ENCODE measurements at regions not wholly inside any gene's neighbourhood (a gene's known extent, or its start where the extent isn't known, plus 50 kb on each side); places are given as distances from the start of the nearest gene placed in this dataset.

DNA sequence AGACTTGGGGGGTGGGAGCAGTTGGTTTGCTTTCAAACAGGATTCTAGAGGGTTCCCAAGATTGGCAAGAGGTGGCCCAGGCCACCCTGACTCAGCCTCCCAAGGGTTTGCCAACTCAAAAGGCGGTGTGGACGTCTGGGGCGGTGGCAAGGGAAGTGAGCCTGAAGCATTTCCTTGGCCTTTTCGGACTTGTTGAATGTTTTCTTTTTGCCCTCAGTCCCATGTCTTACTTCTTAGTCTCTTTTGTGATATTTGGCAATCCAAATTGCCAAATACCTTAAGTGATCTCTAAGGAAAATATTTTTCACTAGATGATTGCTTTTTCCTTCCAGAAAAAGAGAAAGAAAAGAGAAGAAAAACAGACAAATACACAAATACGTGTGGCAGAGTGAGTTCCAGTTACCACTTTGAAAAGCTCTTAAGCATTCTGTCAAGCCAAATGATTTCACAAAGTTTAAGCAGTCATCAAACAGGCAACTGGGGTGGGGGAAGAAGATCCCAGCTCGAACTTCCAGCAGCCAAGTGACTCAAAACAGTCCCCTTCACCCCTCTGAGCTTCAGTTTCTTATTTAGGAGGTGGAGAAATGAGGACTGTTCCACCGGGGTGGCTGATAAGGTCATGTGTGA lies 374.6 kb upstream of the USP24 start:
- TF ChIP-seq, protein P1, sequence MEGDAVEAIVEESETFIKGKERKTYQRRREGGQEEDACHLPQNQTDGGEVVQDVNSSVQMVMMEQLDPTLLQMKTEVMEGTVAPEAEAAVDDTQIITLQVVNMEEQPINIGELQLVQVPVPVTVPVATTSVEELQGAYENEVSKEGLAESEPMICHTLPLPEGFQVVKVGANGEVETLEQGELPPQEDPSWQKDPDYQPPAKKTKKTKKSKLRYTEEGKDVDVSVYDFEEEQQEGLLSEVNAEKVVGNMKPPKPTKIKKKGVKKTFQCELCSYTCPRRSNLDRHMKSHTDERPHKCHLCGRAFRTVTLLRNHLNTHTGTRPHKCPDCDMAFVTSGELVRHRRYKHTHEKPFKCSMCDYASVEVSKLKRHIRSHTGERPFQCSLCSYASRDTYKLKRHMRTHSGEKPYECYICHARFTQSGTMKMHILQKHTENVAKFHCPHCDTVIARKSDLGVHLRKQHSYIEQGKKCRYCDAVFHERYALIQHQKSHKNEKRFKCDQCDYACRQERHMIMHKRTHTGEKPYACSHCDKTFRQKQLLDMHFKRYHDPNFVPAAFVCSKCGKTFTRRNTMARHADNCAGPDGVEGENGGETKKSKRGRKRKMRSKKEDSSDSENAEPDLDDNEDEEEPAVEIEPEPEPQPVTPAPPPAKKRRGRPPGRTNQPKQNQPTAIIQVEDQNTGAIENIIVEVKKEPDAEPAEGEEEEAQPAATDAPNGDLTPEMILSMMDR (IDR thresholded peaks at IDR 0.05 in 8 of 11, conservative IDR thresholded peaks at IDR 0.05 in 3 of 11): no peak
- no peak for TF ChIP-seq POLR2AphosphoS5 (IDR thresholded peaks at IDR 0.05)
